ENCODE measurements at regions not wholly inside any gene's neighbourhood (a gene's known extent, or its start where the extent isn't known, plus 50 kb on each side); places are given as distances from the start of the nearest gene placed in this dataset.

DNA sequence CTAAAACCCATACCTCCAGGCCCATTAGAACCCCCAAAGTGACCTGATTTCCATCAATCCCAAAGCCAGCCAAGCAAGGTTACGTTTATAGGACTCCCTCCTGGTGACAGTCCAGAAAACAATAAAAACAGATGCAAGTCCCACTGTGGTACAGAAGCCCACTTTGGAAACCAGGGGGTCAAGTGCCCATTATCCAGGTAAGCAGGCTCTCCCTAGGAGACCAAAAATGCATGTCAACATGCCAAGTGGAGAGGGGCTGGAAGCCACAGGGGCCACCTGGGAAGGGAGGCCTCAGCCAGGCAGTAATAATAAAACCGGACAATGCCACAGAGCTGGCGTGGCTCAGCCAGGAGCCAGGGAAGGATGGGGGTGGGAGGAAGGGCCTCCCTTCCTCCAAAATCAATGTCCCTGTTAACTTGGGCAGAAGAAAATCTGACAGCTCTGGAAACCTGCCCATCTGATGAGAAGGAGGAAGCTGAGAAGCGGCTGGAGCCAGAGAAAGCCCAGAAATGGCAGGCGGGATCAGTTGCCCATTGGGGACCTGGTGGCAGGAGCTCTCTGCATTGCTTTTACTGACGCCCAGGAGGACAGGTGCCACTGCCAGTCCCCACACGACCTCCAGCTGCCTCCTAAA, 160.4 kb downstream of the ZIC5 start:
- H3K4me3 ChIP-seq (ENCODE audit: control insufficient read depth, low read depth, low read length) = no peak overlapping the region
- DNase-seq (ENCODE audit: low read depth) = no peak
- TF ChIP-seq, protein P1, sequence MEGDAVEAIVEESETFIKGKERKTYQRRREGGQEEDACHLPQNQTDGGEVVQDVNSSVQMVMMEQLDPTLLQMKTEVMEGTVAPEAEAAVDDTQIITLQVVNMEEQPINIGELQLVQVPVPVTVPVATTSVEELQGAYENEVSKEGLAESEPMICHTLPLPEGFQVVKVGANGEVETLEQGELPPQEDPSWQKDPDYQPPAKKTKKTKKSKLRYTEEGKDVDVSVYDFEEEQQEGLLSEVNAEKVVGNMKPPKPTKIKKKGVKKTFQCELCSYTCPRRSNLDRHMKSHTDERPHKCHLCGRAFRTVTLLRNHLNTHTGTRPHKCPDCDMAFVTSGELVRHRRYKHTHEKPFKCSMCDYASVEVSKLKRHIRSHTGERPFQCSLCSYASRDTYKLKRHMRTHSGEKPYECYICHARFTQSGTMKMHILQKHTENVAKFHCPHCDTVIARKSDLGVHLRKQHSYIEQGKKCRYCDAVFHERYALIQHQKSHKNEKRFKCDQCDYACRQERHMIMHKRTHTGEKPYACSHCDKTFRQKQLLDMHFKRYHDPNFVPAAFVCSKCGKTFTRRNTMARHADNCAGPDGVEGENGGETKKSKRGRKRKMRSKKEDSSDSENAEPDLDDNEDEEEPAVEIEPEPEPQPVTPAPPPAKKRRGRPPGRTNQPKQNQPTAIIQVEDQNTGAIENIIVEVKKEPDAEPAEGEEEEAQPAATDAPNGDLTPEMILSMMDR (conservative IDR thresholded peaks at IDR 0.05; ENCODE audit: control insufficient read depth, insufficient read depth, low read depth, low read length) = no peak

DNA sequence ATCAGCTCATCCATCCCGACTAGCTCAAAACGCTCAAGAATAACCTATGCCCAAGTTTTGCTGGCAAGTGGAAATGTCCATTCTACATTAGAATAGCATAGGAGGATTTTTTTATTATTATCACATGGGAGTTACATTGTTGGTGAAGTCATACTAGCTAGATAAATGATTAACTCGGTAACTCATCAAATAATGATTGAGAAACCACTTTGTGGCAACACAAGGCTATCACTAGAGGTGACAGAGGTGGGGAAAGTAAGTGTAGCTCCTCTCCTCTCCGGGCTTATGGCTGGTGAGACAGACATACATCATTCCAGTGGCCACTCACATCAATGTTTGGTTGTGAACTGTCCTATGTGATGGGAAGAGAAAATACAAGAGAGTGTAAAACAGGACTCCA, 161.6 kb downstream of the ZIC5 start:
- no peak for DNase-seq (ENCODE audit: low read depth)
- TF ChIP-seq, protein P1 (conservative IDR thresholded peaks at IDR 0.05; ENCODE audit: control insufficient read depth, insufficient read depth, low read depth, low read length) = no peak
- H3K4me3 ChIP-seq (ENCODE audit: control insufficient read depth, low read depth, low read length) = no peak overlapping the region

DNA sequence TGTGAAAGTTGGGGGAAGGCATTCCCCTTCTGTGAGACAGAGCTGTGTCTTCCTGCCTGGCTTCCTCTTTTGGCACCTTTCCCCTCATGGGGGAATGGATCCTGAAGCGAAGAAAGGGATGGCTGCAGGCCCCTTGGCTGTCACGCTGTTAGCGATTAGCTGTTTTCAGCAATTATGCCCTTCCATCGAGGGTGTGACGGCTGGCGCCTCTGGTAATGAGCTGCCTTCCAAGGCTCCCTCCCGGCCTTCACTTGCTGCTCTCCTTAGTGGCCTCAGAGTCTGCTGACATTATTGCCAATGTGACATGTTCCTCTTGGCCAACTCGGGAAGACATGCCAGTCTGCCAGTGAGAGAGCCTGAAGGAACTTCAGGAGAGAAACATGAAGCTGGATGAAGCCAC, 162.1 kb downstream of the ZIC5 start:
- no peak overlapping the region for H3K4me3 ChIP-seq (ENCODE audit: control insufficient read depth, low read depth, low read length)
- TF ChIP-seq, protein P1 (conservative IDR thresholded peaks at IDR 0.05; ENCODE audit: control insufficient read depth, insufficient read depth, low read depth, low read length) = no peak
- DNase-seq (ENCODE audit: low read depth) = no peak

DNA sequence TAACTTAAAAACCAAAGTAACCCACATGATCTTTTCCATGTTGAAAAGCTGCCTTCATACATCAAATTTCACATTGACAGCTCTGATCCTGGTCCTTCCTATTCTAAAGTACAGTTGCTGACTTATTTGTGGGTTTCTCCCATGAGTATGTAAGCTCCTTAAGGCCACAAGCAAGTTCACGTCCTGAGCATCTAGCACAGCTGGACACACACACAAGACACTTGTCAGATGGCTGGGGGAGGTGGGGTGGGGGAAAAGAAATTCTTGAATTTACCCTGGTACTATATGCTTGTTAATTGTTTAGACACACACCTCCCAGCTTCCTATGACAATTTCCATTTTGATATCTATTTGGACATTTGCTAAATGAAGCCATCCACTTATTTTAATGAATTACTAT, 162.8 kb downstream of the ZIC5 start:
- no peak overlapping the region for H3K4me3 ChIP-seq (ENCODE audit: control insufficient read depth, low read depth, low read length)
- no peak for DNase-seq (ENCODE audit: low read depth)
- TF ChIP-seq, protein P1 (conservative IDR thresholded peaks at IDR 0.05; ENCODE audit: control insufficient read depth, insufficient read depth, low read depth, low read length) = no peak

DNA sequence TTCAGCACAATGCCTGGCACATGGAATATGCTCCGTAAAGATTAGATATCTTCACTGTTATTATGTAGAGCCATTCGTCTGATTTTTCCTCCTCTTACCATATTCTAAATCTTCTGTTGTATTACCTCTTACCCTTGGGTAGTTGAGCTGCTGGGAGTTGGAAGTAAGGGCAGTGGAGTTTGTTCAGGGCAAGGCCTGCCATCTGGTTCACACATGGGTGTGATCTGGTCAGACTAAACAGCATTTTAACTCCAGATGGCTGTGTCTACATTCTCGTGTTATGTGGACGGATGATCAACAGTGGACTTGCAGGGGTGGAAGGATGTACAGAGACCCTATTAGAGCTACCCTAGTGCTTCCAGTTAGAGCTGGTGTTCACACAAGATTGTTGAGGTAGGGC, 164.9 kb downstream of the ZIC5 start:
- no peak overlapping the region for H3K4me3 ChIP-seq (ENCODE audit: control insufficient read depth, low read depth, low read length)
- peak; percentile 3 for DNase-seq (ENCODE audit: low read depth)
- TF ChIP-seq, protein P1 (conservative IDR thresholded peaks at IDR 0.05; ENCODE audit: control insufficient read depth, insufficient read depth, low read depth, low read length) = no peak

DNA sequence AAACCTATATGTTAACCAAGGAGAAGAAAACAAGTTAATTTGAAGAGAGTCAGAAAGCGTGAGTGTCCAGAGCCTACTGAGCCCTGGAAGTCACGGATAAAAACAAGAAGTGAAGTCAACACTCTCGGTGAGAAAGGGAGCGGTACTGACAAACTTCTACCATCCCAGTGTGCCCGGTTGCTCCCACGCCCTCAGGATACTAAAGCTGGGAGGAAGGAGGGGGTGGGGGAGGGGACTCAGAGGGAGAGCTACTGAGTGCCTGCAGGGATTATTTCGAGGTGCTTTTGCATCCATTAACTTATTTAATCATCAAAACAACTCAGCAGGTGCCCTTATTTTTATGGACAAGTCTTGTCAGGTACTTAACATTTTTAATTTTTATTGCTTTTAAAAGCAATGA, 166.2 kb downstream of the ZIC5 start:
- no peak for DNase-seq (ENCODE audit: low read depth)
- TF ChIP-seq, protein P1 (conservative IDR thresholded peaks at IDR 0.05; ENCODE audit: control insufficient read depth, insufficient read depth, low read depth, low read length) = no peak
- H3K4me3 ChIP-seq (ENCODE audit: control insufficient read depth, low read depth, low read length) = no peak overlapping the region

DNA sequence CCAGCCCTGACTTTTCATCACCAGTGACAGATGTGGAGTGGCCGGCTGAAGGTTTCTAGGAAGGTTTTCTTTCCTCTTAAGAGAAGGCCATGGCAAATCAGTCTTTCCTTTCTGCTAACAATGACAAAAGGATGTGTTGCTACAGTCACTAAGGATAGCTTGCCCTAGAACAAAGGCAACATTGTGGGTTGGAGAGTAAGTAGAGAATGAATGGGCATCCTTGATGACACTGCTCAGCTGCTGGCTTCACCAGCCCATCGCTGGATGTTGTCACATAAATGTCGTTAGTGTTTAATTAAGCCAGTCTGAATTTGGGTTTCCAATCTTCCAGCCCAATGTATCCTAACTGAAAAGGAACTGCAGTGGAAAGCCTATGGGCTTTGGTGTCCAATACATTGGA, 168.4 kb downstream of the ZIC5 start:
- TF ChIP-seq, protein P1 (conservative IDR thresholded peaks at IDR 0.05; ENCODE audit: control insufficient read depth, insufficient read depth, low read depth, low read length) = no peak
- DNase-seq (ENCODE audit: low read depth) = no peak
- H3K4me3 ChIP-seq (ENCODE audit: control insufficient read depth, low read depth, low read length) = no peak overlapping the region

Data from fibroblast of mammary gland (primary cell).